Activated T-cell treated with anti-CD3 and anti-CD28 coated beads, Interleukin-2, amount 50 U/mL, for 4 hours (primary cell): ENCODE measurements at regions not wholly inside any gene's neighbourhood (a gene's known extent, or its start where the extent isn't known, plus 50 kb on each side); places are given as distances from the start of the nearest gene placed in this dataset.

Experiments
- ATAC-seq, 2 donors: fragments of 200-7000 bp; cut with Tn5 transposase; one replicate each; pipeline ENCODE4 v1.10.0; 2021
- DNase-seq: peaks from one replicate; pipeline ENCODE4 v3.0.0-alpha.2; 2020
- H3K27me3 Mint-ChIP-seq: one replicate; pipeline ENCODE4 v1.8.0; 2021; ENCODE audit warnings: low read depth, mixed read lengths
- H3K36me3 Mint-ChIP-seq: one replicate; pipeline ENCODE4 v1.8.0; 2022; ENCODE audit warnings: mixed read lengths; ENCODE audit not compliant: insufficient read depth
- H3K4me1 Mint-ChIP-seq: one replicate; pipeline ENCODE4 v1.8.0; 2021; ENCODE audit warnings: low read depth, mixed read lengths
- H3K4me3 Mint-ChIP-seq: one replicate; pipeline ENCODE4 v1.8.0; 2021; ENCODE audit warnings: mild to moderate bottlenecking, moderate library complexity, mixed read lengths
- H3K9me3 Mint-ChIP-seq: one replicate; pipeline ENCODE4 v1.8.0; 2021; ENCODE audit warnings: mixed read lengths

GRCh38 chr3:104816008-104816407, 550.7 kb upstream of the ALCAM start:
- no peaks in the 10 kb centered on the region for H3K36me3 Mint-ChIP-seq
- no peak overlapping the region for H3K4me3 Mint-ChIP-seq
- no peak for DNase-seq
- no peaks in the 10 kb centered on the region for H3K27me3 Mint-ChIP-seq
- no peaks in the 10 kb centered on the region for H3K4me1 Mint-ChIP-seq
- ATAC-seq, result no peak
- peaks cover 8% of the 10 kb centered on the region for H3K9me3 Mint-ChIP-seq

GRCh38 chr3:104816716-104817115, 550.0 kb upstream of the ALCAM start:
- Mint-ChIP-seq H3K9me3 (peaks cover 12% of the 10 kb centered on the region), H3K36me3 (no peaks in the 10 kb centered on the region), H3K4me3 (no peak overlapping the region), H3K27me3 (no peaks in the 10 kb centered on the region), H3K4me1 (no peaks in the 10 kb centered on the region)
- no peak for ATAC-seq
- no peak for DNase-seq

- Mint-ChIP-seq H3K9me3 (peaks cover 21% of the 10 kb centered on the region), H3K4me1 (no peaks in the 10 kb centered on the region), H3K4me3 (no peak overlapping the region), H3K27me3 (no peaks in the 10 kb centered on the region), H3K36me3 (no peaks in the 10 kb centered on the region)
- no peak for DNase-seq
- no peak for ATAC-seq
Observed at GRCh38 chr3:104819333-104819732, 547.4 kb upstream of the ALCAM start.

GRCh38 chr3:104820959-104821358, 545.8 kb upstream of the ALCAM start:
- H3K27me3 Mint-ChIP-seq, result no peaks in the 10 kb centered on the region
- H3K4me3 Mint-ChIP-seq, result no peak overlapping the region
- DNase-seq (no peak), ATAC-seq (no peak)
- no peaks in the 10 kb centered on the region for H3K36me3 Mint-ChIP-seq
- no peaks in the 10 kb centered on the region for H3K4me1 Mint-ChIP-seq
- H3K9me3 Mint-ChIP-seq, result peaks cover 21% of the 10 kb centered on the region

- no peaks in the 10 kb centered on the region for H3K4me1 Mint-ChIP-seq
- H3K36me3 Mint-ChIP-seq, result no peaks in the 10 kb centered on the region
- DNase-seq, result no peak
- peaks cover 21% of the 10 kb centered on the region for H3K9me3 Mint-ChIP-seq
- H3K4me3 Mint-ChIP-seq, result no peak overlapping the region
- ATAC-seq, result no peak
- H3K27me3 Mint-ChIP-seq, result no peaks in the 10 kb centered on the region
Observed at GRCh38 chr3:104825116-104825515, 541.6 kb upstream of the ALCAM start.

- Mint-ChIP-seq H3K9me3 (no peaks in the 10 kb centered on the region), H3K27me3 (no peaks in the 10 kb centered on the region), H3K4me3 (no peak overlapping the region), H3K4me1 (no peaks in the 10 kb centered on the region), H3K36me3 (no peaks in the 10 kb centered on the region)
- DNase-seq (no peak), ATAC-seq (no peak)
Observed at GRCh38 chr3:104831071-104831470, 535.6 kb upstream of the ALCAM start.

GRCh38 chr3:104832530-104832929, 534.2 kb upstream of the ALCAM start:
- DNase-seq (no peak), ATAC-seq (no peak)
- Mint-ChIP-seq H3K4me1 (no peaks in the 10 kb centered on the region), H3K9me3 (no peaks in the 10 kb centered on the region), H3K27me3 (no peaks in the 10 kb centered on the region), H3K36me3 (no peaks in the 10 kb centered on the region), H3K4me3 (no peak overlapping the region)

- H3K27me3 Mint-ChIP-seq, result no peaks in the 10 kb centered on the region
- H3K36me3 Mint-ChIP-seq, result no peaks in the 10 kb centered on the region
- no peak overlapping the region for H3K4me3 Mint-ChIP-seq
- no peaks in the 10 kb centered on the region for H3K4me1 Mint-ChIP-seq
- DNase-seq, result no peak
- no peak for ATAC-seq
- H3K9me3 Mint-ChIP-seq, result no peaks in the 10 kb centered on the region
Observed at GRCh38 chr3:104835376-104835775, 531.3 kb upstream of the ALCAM start.

- H3K4me1 Mint-ChIP-seq, result no peaks in the 10 kb centered on the region
- no peaks in the 10 kb centered on the region for H3K27me3 Mint-ChIP-seq
- H3K4me3 Mint-ChIP-seq, result no peak overlapping the region
- ATAC-seq (no peak), DNase-seq (no peak)
- H3K9me3 Mint-ChIP-seq, result peaks cover 3% of the 10 kb centered on the region
- no peaks in the 10 kb centered on the region for H3K36me3 Mint-ChIP-seq
Observed at GRCh38 chr3:104846270-104846669, 520.4 kb upstream of the ALCAM start.

GRCh38 chr3:104849070-104849469, 517.6 kb upstream of the ALCAM start:
- H3K4me1 Mint-ChIP-seq, result no peaks in the 10 kb centered on the region
- no peaks in the 10 kb centered on the region for H3K27me3 Mint-ChIP-seq
- H3K9me3 Mint-ChIP-seq, result peaks cover 3% of the 10 kb centered on the region
- H3K4me3 Mint-ChIP-seq, result no peak overlapping the region
- no peaks in the 10 kb centered on the region for H3K36me3 Mint-ChIP-seq
- DNase-seq (no peak), ATAC-seq (no peak)

- H3K27me3 Mint-ChIP-seq, result no peaks in the 10 kb centered on the region
- no peaks in the 10 kb centered on the region for H3K4me1 Mint-ChIP-seq
- DNase-seq (no peak), ATAC-seq (no peak)
- no peaks in the 10 kb centered on the region for H3K36me3 Mint-ChIP-seq
- H3K9me3 Mint-ChIP-seq, result no peaks in the 10 kb centered on the region
- no peak overlapping the region for H3K4me3 Mint-ChIP-seq
Observed at GRCh38 chr3:104854468-104854867, 512.2 kb upstream of the ALCAM start.

GRCh38 chr3:104855702-104856101, 511.0 kb upstream of the ALCAM start:
- no peak overlapping the region for H3K4me3 Mint-ChIP-seq
- ATAC-seq, result no peak
- no peaks in the 10 kb centered on the region for H3K27me3 Mint-ChIP-seq
- no peaks in the 10 kb centered on the region for H3K4me1 Mint-ChIP-seq
- H3K9me3 Mint-ChIP-seq, result no peaks in the 10 kb centered on the region
- no peak for DNase-seq
- no peaks in the 10 kb centered on the region for H3K36me3 Mint-ChIP-seq

GRCh38 chr3:104856741-104857140, 510.0 kb upstream of the ALCAM start:
- no peaks in the 10 kb centered on the region for H3K4me1 Mint-ChIP-seq
- ATAC-seq, result no peak
- H3K4me3 Mint-ChIP-seq, result no peak overlapping the region
- DNase-seq, result no peak
- H3K36me3 Mint-ChIP-seq, result no peaks in the 10 kb centered on the region
- H3K27me3 Mint-ChIP-seq, result no peaks in the 10 kb centered on the region
- no peaks in the 10 kb centered on the region for H3K9me3 Mint-ChIP-seq

GRCh38 chr3:104868291-104868690, 498.4 kb upstream of the ALCAM start:
- ATAC-seq (no peak), DNase-seq (no peak)
- Mint-ChIP-seq H3K4me3 (no peak overlapping the region), H3K4me1 (no peaks in the 10 kb centered on the region), H3K9me3 (no peaks in the 10 kb centered on the region), H3K36me3 (no peaks in the 10 kb centered on the region), H3K27me3 (no peaks in the 10 kb centered on the region)

- DNase-seq (no peak), ATAC-seq (no peak)
- no peak overlapping the region for H3K4me3 Mint-ChIP-seq
- H3K4me1 Mint-ChIP-seq, result no peaks in the 10 kb centered on the region
- H3K27me3 Mint-ChIP-seq, result no peaks in the 10 kb centered on the region
- H3K36me3 Mint-ChIP-seq, result no peaks in the 10 kb centered on the region
- no peaks in the 10 kb centered on the region for H3K9me3 Mint-ChIP-seq
Observed at GRCh38 chr3:104870276-104870675, 496.4 kb upstream of the ALCAM start.

GRCh38 chr3:104873331-104873730, 493.4 kb upstream of the ALCAM start:
- DNase-seq, result no peak
- Mint-ChIP-seq H3K4me1 (no peaks in the 10 kb centered on the region), H3K36me3 (no peaks in the 10 kb centered on the region), H3K4me3 (no peak overlapping the region), H3K9me3 (no peaks in the 10 kb centered on the region), H3K27me3 (no peaks in the 10 kb centered on the region)
- no peak for ATAC-seq
